Muscle of leg (tissue), 3 donors: ENCODE measurements at regions not wholly inside any gene's neighbourhood (a gene's known extent, or its start where the extent isn't known, plus 50 kb on each side); places are given as distances from the start of the nearest gene placed in this dataset.
"Not testable (repeated sequence)": the region's sequence is repeated elsewhere in the genome, so short reads cannot be mapped to it uniquely, and the experiment has no call there.

ENCODE experiments used
- DNase-seq: peaks from one replicate; pipeline ENCODE4 v3.0.0; 2013
- H3K27ac ChIP-seq: one replicate; pipeline ENCODE4 v1.5.1; 2013; ENCODE audit warnings: mild to moderate bottlenecking, low read length, control low read depth
- H3K27me3 ChIP-seq: one replicate; pipeline ENCODE4 v1.6.1; 2013; ENCODE audit warnings: low read length; ENCODE audit not compliant: control insufficient read depth, insufficient read depth
- H3K36me3 ChIP-seq: one replicate; pipeline ENCODE4 v1.6.1; 2013; ENCODE audit warnings: low read length; ENCODE audit not compliant: control insufficient read depth, insufficient read depth
- H3K4me1 ChIP-seq: one replicate; pipeline ENCODE4 v1.6.1; 2013; ENCODE audit warnings: low read length; ENCODE audit not compliant: control insufficient read depth, insufficient read depth
- H3K4me3 ChIP-seq: one replicate; pipeline ENCODE4 v1.5.1; 2013; ENCODE audit warnings: low read length, control low read depth
- H3K9me3 ChIP-seq: replicated peaks from 2 replicates; pipeline ENCODE4 v1.6.1; 2013; ENCODE audit warnings: low read depth, low read length; ENCODE audit not compliant: control insufficient read depth
- WGBS: methylation state at CpG from one replicate; pipeline ENCODE4 v1.1.5; 2013; ENCODE audit warnings: missing lambda C conversion rate; ENCODE audit not compliant: insufficient coverage; 5-methylcytosine and 5-hydroxymethylcytosine counted together

DNA sequence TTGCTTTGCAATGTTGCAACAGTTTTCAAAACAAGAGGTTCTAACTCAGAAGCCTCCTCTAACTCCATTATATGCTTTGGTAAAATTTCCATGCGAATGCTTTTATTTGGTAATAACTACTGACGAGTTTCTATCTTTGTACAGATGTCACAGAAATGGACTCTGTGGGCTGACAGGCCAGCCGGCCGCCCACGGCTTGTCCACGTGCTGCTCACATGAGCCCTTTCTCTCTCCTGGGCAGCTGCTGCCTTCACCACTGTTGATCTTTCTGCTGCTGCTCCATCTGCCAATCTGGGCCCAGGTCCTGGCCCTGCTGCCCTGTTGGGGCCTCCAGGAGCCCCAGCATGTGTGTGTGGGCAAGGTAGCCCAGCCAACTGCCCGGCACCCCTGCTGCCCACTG is 168.2 kb upstream of the TMEM132C start:
- DNase-seq = no peak
- no peak overlapping the region for H3K27ac ChIP-seq
- no peaks in the 10 kb centered on the region for H3K27me3 ChIP-seq
- H3K9me3 ChIP-seq = no peaks in the 10 kb centered on the region
- H3K4me3 ChIP-seq = no peak overlapping the region
- H3K4me1 ChIP-seq = no peaks in the 10 kb centered on the region
- 73% methylated on average over 5 of the region's 7 CpGs for WGBS
- H3K36me3 ChIP-seq = no peaks in the 10 kb centered on the region

DNA sequence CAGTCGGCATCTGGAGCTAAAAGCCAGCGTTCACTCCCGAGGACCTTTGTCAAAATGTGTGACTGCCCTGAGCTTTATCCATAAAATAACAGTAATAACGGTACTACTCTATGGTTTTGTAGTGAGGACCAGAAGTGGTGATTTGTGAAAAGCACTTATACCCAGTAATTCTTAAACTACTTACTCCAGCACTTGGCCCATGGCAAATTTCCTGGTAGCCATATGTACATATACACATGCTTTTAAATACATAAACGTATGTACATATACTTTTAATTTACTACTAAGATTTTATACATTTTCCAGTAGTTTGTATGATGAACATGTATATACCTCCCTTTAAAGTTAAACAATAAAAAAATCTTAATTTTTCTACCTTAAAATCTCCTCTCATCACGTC is 163.8 kb upstream of the TMEM132C start:
- no peak overlapping the region for H3K27ac ChIP-seq
- no peaks in the 10 kb centered on the region for H3K27me3 ChIP-seq
- H3K4me3 ChIP-seq = no peak overlapping the region
- no peaks in the 10 kb centered on the region for H3K9me3 ChIP-seq
- WGBS = no CpG with 5 or more reads among the region's 6 CpGs
- no peaks in the 10 kb centered on the region for H3K4me1 ChIP-seq
- DNase-seq = no peak
- no peaks in the 10 kb centered on the region for H3K36me3 ChIP-seq

DNA sequence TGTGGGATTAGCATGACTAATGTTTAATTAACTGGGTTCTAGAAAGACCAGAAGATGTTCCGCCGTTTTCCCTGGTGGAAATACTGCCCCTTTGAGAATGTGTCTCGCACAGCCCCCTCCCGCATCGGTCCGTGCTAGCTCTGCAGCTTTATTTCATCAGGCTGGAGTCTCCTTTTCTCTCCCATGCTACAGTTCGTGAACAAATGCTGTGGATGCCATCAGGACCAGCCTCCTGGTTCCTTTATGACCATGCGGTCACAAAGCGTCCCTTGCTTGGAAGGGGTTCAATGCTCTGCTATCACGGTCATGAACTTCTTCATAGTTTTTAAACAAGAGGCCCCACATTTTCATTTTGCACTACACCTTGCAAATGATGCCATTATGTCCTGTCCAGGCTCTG is 157.7 kb upstream of the TMEM132C start:
- Histone ChIP-seq H3K4me1 (no peaks in the 10 kb centered on the region), H3K36me3 (no peaks in the 10 kb centered on the region), H3K27ac (no peak overlapping the region), H3K4me3 (no peak overlapping the region), H3K27me3 (no peaks in the 10 kb centered on the region), H3K9me3 (no peaks in the 10 kb centered on the region)
- no peak for DNase-seq
- 85% methylated on average over 10 of the region's 10 CpGs for WGBS

DNA sequence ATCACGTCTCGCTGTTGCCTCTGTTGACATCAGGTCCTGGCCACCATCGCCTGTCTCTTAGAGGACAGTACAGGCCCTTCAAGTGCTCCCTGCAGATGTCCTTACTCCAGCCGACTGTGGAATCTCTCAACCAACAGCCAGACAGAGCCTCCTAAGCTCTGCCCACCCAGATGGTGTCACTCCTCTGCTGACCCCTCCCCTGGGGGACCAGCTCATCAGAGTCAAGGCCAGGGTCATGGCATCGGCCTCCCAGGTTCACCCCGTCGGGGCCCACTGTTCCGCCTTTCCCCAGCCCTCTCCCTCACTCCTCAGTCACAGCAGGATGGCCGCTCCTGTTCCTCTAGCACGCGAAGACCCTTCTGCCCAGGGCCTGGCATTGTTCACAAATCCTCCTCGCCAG is 157.3 kb upstream of the TMEM132C start:
- Histone ChIP-seq H3K27ac (no peak overlapping the region), H3K9me3 (no peaks in the 10 kb centered on the region), H3K36me3 (no peaks in the 10 kb centered on the region), H3K27me3 (no peaks in the 10 kb centered on the region), H3K4me1 (no peaks in the 10 kb centered on the region), H3K4me3 (no peak overlapping the region)
- no peak for DNase-seq
- WGBS = 84% methylated on average over 11 of the region's 12 CpGs

DNA sequence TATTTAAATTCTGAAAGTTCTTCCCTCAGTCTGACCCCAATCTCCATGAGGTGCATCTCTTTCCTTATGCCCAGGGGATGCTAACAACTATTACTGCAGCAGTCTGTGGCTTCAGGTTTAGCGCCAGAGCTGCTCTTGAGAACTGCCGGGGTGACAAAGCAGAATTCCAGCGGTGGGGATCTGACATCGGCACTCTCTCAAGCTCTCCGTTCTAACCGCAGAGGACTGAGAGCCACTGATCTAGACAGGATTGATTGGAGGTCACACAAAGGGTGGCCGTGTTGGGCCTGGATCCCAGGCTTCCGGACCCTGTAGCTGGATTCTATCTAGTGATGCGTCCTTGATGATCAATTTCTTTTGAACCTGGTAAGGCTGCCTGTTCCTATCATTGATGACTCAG is 155.6 kb upstream of the TMEM132C start:
- no peaks in the 10 kb centered on the region for H3K36me3 ChIP-seq
- H3K4me3 ChIP-seq = no peak overlapping the region
- no peak overlapping the region for H3K27ac ChIP-seq
- H3K27me3 ChIP-seq = no peaks in the 10 kb centered on the region
- H3K4me1 ChIP-seq = no peaks in the 10 kb centered on the region
- no peak for DNase-seq
- 85% methylated on average over 8 of the region's 9 CpGs for WGBS
- no peaks in the 10 kb centered on the region for H3K9me3 ChIP-seq

DNA sequence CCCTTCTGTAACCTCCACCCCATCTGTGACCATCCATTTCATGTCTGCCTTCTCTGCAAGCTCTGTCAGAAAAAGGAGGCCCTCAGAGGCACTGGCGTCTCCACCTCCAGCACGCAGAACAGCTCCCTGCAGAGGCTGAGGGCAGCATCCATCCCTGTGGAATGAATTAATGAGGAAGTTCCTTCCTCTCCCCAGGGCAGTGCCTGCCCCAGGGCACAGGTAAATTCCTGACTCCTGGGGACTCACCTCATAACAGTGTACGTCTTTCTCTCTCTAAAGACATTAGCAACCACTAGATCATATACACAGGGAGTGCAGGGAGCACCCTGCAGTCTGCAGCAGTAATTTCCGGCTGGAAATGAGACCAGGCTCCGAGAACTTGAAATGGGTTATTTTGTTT is 155.0 kb upstream of the TMEM132C start:
- Histone ChIP-seq H3K9me3 (no peaks in the 10 kb centered on the region), H3K4me1 (no peaks in the 10 kb centered on the region)
- no CpG with 5 or more reads among the region's 5 CpGs for WGBS

DNA sequence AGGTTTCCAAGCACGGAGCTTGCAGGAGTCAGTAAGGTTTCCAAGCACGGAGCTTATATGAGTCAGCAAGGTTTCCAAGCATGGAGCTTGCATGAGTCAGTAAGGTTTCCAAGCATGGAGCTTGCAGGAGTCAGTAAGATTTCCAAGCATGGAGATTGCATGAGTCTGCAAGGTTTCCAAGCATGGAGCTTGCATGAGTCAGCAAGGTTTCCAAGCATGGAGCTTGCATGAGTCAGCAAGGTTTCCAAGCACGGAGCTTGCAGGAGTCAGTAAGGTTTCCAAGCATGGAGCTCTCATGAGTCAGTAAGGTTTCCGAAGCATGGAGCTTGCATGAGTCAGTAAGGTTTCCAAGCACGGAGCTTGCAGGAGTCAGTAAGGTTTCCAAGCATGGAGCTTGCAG is 153.7 kb upstream of the TMEM132C start:
- DNase-seq, H3K9me3 ChIP-seq, H3K4me1 ChIP-seq, H3K4me3 ChIP-seq, H3K36me3 ChIP-seq, H3K27ac ChIP-seq, H3K27me3 ChIP-seq: not testable (repeated sequence)
- WGBS = 83% methylated on average over 5 of the region's 5 CpGs

More for the DNA sequence above, 155.0 kb upstream of the TMEM132C start:
- no peaks in the 10 kb centered on the region for H3K36me3 ChIP-seq
- H3K4me3 ChIP-seq = no peak overlapping the region
- H3K27me3 ChIP-seq = no peaks in the 10 kb centered on the region
- no peak for DNase-seq
- no peak overlapping the region for H3K27ac ChIP-seq

DNA sequence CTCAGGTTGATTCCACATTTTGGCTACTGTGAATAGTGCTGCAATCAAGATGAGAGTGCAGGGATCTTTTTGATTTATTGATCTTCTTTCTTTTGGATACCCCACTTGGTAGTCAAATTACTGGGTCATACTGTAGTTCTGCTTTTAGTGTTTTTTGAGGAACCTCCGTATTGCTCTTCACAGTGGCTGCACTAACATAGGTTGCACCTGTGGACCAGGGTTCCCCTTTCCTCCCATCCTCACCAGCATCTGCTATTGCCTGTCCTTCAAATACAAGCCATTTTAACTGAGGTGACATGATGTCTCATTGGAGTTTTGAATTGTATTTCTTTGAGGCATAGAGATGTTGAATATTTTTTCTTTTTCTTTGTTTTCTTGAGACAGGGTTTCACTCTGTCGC is 152.5 kb upstream of the TMEM132C start:
- H3K36me3 ChIP-seq = no peaks in the 10 kb centered on the region
- DNase-seq = no peak
- no CpG with 5 or more reads among the region's 2 CpGs for WGBS

DNA sequence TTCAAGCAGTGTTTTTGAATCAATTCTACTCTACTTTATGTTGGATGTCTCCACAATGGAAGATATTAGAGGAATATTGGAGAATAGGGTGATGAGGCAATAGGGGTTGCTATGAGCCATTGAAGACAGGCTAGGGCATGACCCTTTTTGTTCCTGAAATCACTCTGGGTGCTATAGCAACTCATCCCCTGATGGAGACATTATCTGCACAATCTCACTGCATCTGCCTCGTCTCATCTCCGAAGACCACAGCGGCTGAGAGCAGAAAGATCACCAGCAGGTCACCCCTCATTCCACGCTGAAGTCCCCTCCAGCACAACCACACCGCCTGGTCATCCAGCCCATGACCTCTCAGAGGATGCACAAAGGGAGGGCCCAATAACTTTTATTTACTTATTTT is 150.4 kb upstream of the TMEM132C start:
- no peaks in the 10 kb centered on the region for H3K4me1 ChIP-seq
- H3K9me3 ChIP-seq = no peaks in the 10 kb centered on the region
- WGBS = no CpG with 5 or more reads among the region's 5 CpGs
- no peak for DNase-seq
- no peak overlapping the region for H3K4me3 ChIP-seq
- H3K27me3 ChIP-seq = no peaks in the 10 kb centered on the region
- no peak overlapping the region for H3K27ac ChIP-seq
- no peaks in the 10 kb centered on the region for H3K36me3 ChIP-seq

More for the DNA sequence above, 152.5 kb upstream of the TMEM132C start:
- H3K4me3 ChIP-seq = no peak overlapping the region
- no peaks in the 10 kb centered on the region for H3K9me3 ChIP-seq
- H3K27ac ChIP-seq = no peak overlapping the region
- H3K27me3 ChIP-seq = no peaks in the 10 kb centered on the region
- H3K4me1 ChIP-seq = no peaks in the 10 kb centered on the region

DNA sequence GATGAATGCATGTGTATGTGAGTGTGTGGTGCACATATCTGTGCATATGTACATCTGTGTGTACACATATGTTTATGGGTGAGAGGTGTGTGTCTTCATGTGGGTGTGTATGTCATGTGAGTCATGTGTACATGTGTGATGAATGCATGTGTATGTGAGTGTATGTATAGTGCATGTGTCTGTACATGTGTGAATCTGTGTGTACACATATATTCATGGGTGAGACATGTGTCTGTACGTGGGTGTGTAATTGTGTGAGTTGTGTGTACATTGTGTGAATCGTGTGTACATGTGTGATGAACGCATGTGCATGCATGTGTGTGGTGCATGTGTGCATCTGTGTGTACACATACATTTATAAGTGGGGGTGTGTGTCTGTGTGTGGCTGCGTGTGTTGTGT is 146.9 kb upstream of the TMEM132C start:
- Histone ChIP-seq H3K27me3 (no peaks in the 10 kb centered on the region), H3K9me3 (no peaks in the 10 kb centered on the region), H3K27ac (no peak overlapping the region), H3K4me1 (no peaks in the 10 kb centered on the region), H3K4me3 (no peak overlapping the region), H3K36me3 (no peaks in the 10 kb centered on the region)
- 93% methylated on average over 3 of the region's 4 CpGs for WGBS
- no peak for DNase-seq

DNA sequence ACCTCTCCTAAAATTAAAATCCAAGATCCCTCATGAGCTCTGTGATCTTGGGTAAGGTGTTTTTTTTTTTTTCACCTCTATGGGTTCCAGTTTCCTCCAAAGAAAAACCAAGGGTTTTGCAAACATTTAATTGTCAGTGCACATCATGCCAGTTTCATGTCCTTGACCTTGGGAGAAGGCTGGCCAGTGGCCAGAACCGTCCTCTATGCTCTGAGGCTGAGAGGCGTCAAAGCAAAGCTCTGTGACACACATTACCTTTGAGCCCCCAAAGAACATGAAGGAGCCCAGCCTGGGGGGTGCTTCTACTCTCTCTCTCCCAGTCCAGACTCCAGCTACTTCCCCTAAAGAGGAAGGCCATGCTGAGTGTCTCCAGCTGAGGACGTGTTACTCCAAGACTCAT is 145.5 kb upstream of the TMEM132C start:
- H3K27me3 ChIP-seq = no peaks in the 10 kb centered on the region
- no peak overlapping the region for H3K27ac ChIP-seq
- no peak overlapping the region for H3K4me3 ChIP-seq
- no peaks in the 10 kb centered on the region for H3K4me1 ChIP-seq
- no peak for DNase-seq
- H3K36me3 ChIP-seq = no peaks in the 10 kb centered on the region
- H3K9me3 ChIP-seq = no peaks in the 10 kb centered on the region
- 69% methylated on average over 2 of the region's 3 CpGs for WGBS
